ENCODE measurements at regions not wholly inside any gene's neighbourhood (a gene's known extent, or its start where the extent isn't known, plus 50 kb on each side); places are given as distances from the start of the nearest gene placed in this dataset.
A peak's percentile ranks its signal among the peaks of the same experiment; 100 is the strongest.

- no peak for FAIRE-seq
These were observed 319.1 kb downstream of the GPATCH2 start for GRCh38 chr1:217311766-217312165.

GRCh38 chr1:217311269-217311668 lies 319.6 kb downstream of the GPATCH2 start:
- no peak for FAIRE-seq

GRCh38 chr1:217281332-217281731 lies 349.6 kb downstream of the GPATCH2 start:
- no peak for FAIRE-seq

- FAIRE-seq: no peak
These were observed 355.1 kb downstream of the GPATCH2 start for GRCh38 chr1:217275655-217276398.

- FAIRE-seq: no peak
These were observed 355.8 kb downstream of the GPATCH2 start for GRCh38 chr1:217274927-217275654.

GRCh38 chr1:217274416-217274815 lies 356.5 kb downstream of the GPATCH2 start:
- FAIRE-seq: no peak

GRCh38 chr1:217273866-217274265 lies 357.0 kb downstream of the GPATCH2 start:
- no peak for FAIRE-seq

GRCh38 chr1:217272385-217272784 lies 358.5 kb downstream of the GPATCH2 start:
- FAIRE-seq: no peak

- FAIRE-seq: no peak
These were observed 360.8 kb downstream of the GPATCH2 start for GRCh38 chr1:217270101-217270500.

- FAIRE-seq: no peak
These were observed 362.8 kb downstream of the GPATCH2 start for GRCh38 chr1:217268058-217268457.

- no peak for FAIRE-seq
These were observed 369.3 kb downstream of the GPATCH2 start for GRCh38 chr1:217261636-217262035.

GRCh38 chr1:217260676-217261075 lies 370.2 kb downstream of the GPATCH2 start:
- no peak for FAIRE-seq

- FAIRE-seq: no peak
These were observed 376.9 kb downstream of the GPATCH2 start for GRCh38 chr1:217253985-217254384.

GRCh38 chr1:217253351-217253750 lies 377.5 kb downstream of the GPATCH2 start:
- FAIRE-seq: no peak

- no peak for FAIRE-seq
These were observed 379.8 kb downstream of the GPATCH2 start for GRCh38 chr1:217251121-217251520.

GRCh38 chr1:217249857-217250256 lies 381.0 kb downstream of the GPATCH2 start:
- no peak for FAIRE-seq

- FAIRE-seq: no peak
These were observed 385.9 kb downstream of the GPATCH2 start for GRCh38 chr1:217244971-217245370.

- no peak for FAIRE-seq
These were observed 390.2 kb downstream of the GPATCH2 start for GRCh38 chr1:217240656-217241055.

- FAIRE-seq: peak; percentile 96
These were observed 391.9 kb downstream of the GPATCH2 start for GRCh38 chr1:217238945-217239344.

- no peak for FAIRE-seq
These were observed 400.5 kb downstream of the GPATCH2 start for GRCh38 chr1:217230412-217230811.

- FAIRE-seq: no peak
These were observed 402.2 kb downstream of the GPATCH2 start for GRCh38 chr1:217228689-217229088.

- FAIRE-seq: no peak
These were observed 406.7 kb downstream of the GPATCH2 start for GRCh38 chr1:217224201-217224600.

- no peak for FAIRE-seq
These were observed 416.3 kb downstream of the GPATCH2 start for GRCh38 chr1:217214551-217214950.

GRCh38 chr1:217211486-217211885 lies 419.4 kb downstream of the GPATCH2 start:
- no peak for FAIRE-seq
